ENCODE measurements at regions not wholly inside any gene's neighbourhood (a gene's known extent, or its start where the extent isn't known, plus 50 kb on each side); places are given as distances from the start of the nearest gene placed in this dataset.
"Not testable (repeated sequence)": the region's sequence is repeated elsewhere in the genome, so short reads cannot be mapped to it uniquely, and the experiment has no call there.

DNA sequence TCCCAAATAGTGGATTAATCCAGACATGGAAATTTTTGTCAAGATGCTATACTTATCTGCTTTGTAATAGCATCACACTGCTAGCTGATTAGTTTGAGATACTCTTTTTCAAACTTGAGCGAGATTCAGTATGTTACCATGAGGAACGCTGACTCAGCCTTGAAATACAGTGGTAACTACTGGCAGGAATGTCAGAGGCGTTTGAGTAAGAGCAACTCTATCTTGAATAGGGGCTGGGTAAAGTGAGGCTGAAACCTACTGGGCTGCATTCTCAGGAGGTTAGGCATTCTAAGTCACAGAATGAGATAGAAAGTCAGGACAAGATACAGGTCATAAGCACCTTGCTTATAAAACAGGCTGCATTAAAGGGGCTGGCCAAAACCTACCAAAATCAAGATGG, 2519.6 kb downstream of the ARAP2 start:
- Mint-ChIP-seq H3K4me3 (no peak overlapping the region), H3K4me1 (no peaks in the 10 kb centered on the region), H3K9me3 (peaks cover 6% of the 10 kb centered on the region), H3K36me3 (ENCODE audit: insufficient read depth) (no peaks in the 10 kb centered on the region), H3K27me3 (no peaks in the 10 kb centered on the region), H3K27ac (ENCODE audit: low read depth) (no peak overlapping the region)
- DNase-seq (ENCODE audit: low spot score in 2 of 2) = no peak
- no peak for ATAC-seq (replicated peaks; ENCODE audit: extremely low read depth, poor library complexity, severe bottlenecking)

GRCh38 chr4:33725861-33726260, 2518.5 kb downstream of the ARAP2 start:
- Mint-ChIP-seq H3K27me3 (no peaks in the 10 kb centered on the region), H3K4me3 (no peak overlapping the region), H3K27ac (ENCODE audit: low read depth) (no peak overlapping the region), H3K36me3 (ENCODE audit: insufficient read depth) (no peaks in the 10 kb centered on the region), H3K9me3 (peaks cover 8% of the 10 kb centered on the region), H3K4me1 (no peaks in the 10 kb centered on the region)
- no peak for ATAC-seq (replicated peaks; ENCODE audit: extremely low read depth, poor library complexity, severe bottlenecking)
- no peak for DNase-seq (ENCODE audit: low spot score in 2 of 2)

DNA sequence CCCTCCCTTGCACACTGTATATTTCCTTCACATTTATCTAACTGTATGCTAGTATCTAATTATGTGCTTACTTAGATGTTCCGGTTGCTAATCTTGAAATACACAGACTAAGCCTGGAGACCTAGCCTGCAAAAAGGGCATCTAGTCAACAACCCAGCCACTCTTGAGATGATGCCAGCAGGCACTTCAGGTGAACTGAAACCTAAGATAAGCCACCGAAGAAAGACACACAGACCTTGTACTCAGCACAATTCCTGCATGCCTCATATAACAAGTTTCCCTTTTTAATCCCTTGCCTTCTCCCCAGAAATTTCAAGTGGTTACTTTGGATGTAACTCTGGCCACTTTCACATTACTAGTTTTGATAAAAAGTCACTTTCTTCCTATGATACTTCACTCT, 2506.6 kb downstream of the ARAP2 start:
- Mint-ChIP-seq H3K9me3 (peaks cover 12% of the 10 kb centered on the region), H3K4me1 (no peaks in the 10 kb centered on the region), H3K4me3 (no peak overlapping the region), H3K36me3 (ENCODE audit: insufficient read depth) (no peaks in the 10 kb centered on the region), H3K27me3 (no peaks in the 10 kb centered on the region), H3K27ac (ENCODE audit: low read depth) (no peak overlapping the region)
- no peak for DNase-seq (ENCODE audit: low spot score in 2 of 2)
- no peak for ATAC-seq (replicated peaks; ENCODE audit: extremely low read depth, poor library complexity, severe bottlenecking)

GRCh38 chr4:33739884-33740632, 2504.3 kb downstream of the ARAP2 start:
- Mint-ChIP-seq H3K4me1 (no peaks in the 10 kb centered on the region), H3K4me3 (no peak overlapping the region), H3K27me3 (no peaks in the 10 kb centered on the region), H3K9me3 (peaks cover 15% of the 10 kb centered on the region), H3K27ac (ENCODE audit: low read depth) (no peak overlapping the region), H3K36me3 (ENCODE audit: insufficient read depth) (no peaks in the 10 kb centered on the region)
- DNase-seq (ENCODE audit: low spot score in 2 of 2) (no peak), ATAC-seq (replicated peaks; ENCODE audit: extremely low read depth, poor library complexity, severe bottlenecking) (no peak)

- H3K27ac Mint-ChIP-seq (ENCODE audit: low read depth); H3K36me3 Mint-ChIP-seq (ENCODE audit: insufficient read depth); H3K4me1 Mint-ChIP-seq; H3K4me3 Mint-ChIP-seq; H3K27me3 Mint-ChIP-seq; DNase-seq (ENCODE audit: low spot score in 2 of 2); ATAC-seq (replicated peaks; ENCODE audit: extremely low read depth, poor library complexity, severe bottlenecking): not testable (repeated sequence)
- H3K9me3 Mint-ChIP-seq = peaks cover 19% of the 10 kb centered on the region
Measured at GRCh38 chr4:33740871-33741270, 2503.4 kb downstream of the ARAP2 start.

- Mint-ChIP-seq H3K27ac (ENCODE audit: low read depth) (no peak overlapping the region), H3K36me3 (ENCODE audit: insufficient read depth) (no peaks in the 10 kb centered on the region), H3K27me3 (no peaks in the 10 kb centered on the region), H3K4me1 (no peaks in the 10 kb centered on the region), H3K9me3 (peaks cover 18% of the 10 kb centered on the region), H3K4me3 (no peak overlapping the region)
- DNase-seq (ENCODE audit: low spot score in 2 of 2) = no peak
- ATAC-seq (replicated peaks; ENCODE audit: extremely low read depth, poor library complexity, severe bottlenecking) = no peak
Measured at GRCh38 chr4:33746979-33747378, 2497.3 kb downstream of the ARAP2 start.

DNA sequence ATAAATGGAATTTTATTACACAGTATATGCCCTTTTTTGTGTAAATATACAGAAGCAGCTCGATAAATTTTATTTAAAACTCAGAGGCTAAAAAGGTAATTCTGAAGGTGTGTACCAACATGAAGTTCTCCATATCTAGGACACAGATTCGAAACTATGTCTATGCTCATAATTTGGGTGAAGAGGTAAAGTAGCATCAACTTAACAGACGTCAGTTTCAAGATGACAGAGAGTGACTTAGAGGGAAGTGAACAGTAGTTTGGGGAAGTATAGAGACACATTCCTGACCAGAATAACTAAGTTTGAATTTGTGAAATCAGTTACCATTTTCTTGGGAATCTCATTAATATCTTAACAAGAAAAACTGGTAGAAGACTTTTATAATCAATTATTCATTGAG, 2493.3 kb downstream of the ARAP2 start:
- Mint-ChIP-seq H3K4me3 (no peak overlapping the region), H3K36me3 (ENCODE audit: insufficient read depth) (no peaks in the 10 kb centered on the region), H3K9me3 (peaks cover 4% of the 10 kb centered on the region), H3K27me3 (no peaks in the 10 kb centered on the region), H3K4me1 (no peaks in the 10 kb centered on the region), H3K27ac (ENCODE audit: low read depth) (no peak overlapping the region)
- DNase-seq (ENCODE audit: low spot score in 2 of 2) = no peak
- no peak for ATAC-seq (replicated peaks; ENCODE audit: extremely low read depth, poor library complexity, severe bottlenecking)

DNA sequence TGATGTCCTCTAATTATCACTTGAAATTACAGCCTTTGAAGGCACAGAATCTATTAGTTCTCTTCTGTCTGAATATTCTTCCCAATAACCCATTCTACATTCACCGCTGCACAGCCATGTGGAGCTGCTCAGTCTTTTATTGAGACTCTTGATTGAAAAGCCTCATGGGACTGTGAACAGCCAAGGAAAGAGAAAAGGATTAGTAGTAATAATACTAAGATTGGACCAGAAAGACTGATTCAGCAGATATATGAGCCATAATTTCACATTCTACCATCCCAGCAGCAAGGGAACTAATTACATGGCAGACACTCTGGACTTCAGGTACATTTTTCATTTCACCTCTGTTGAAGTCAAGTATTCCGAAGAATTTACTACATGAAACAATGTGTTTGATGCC, 2471.7 kb downstream of the ARAP2 start:
- no peak for DNase-seq (ENCODE audit: low spot score in 2 of 2)
- H3K4me3 Mint-ChIP-seq = no peak overlapping the region

GRCh38 chr4:33780952-33781791, 2463.1 kb downstream of the ARAP2 start:
- Mint-ChIP-seq H3K4me3 (no peak overlapping the region), H3K9me3 (peaks cover 10% of the 10 kb centered on the region)
- no peak for ATAC-seq (replicated peaks; ENCODE audit: extremely low read depth, poor library complexity, severe bottlenecking)

More for the DNA sequence above, 2471.7 kb downstream of the ARAP2 start:
- Mint-ChIP-seq H3K9me3 (peaks cover 8% of the 10 kb centered on the region), H3K27me3 (no peaks in the 10 kb centered on the region), H3K27ac (ENCODE audit: low read depth) (no peak overlapping the region), H3K36me3 (ENCODE audit: insufficient read depth) (no peaks in the 10 kb centered on the region), H3K4me1 (no peaks in the 10 kb centered on the region)
- ATAC-seq (replicated peaks; ENCODE audit: extremely low read depth, poor library complexity, severe bottlenecking) = no peak

DNA sequence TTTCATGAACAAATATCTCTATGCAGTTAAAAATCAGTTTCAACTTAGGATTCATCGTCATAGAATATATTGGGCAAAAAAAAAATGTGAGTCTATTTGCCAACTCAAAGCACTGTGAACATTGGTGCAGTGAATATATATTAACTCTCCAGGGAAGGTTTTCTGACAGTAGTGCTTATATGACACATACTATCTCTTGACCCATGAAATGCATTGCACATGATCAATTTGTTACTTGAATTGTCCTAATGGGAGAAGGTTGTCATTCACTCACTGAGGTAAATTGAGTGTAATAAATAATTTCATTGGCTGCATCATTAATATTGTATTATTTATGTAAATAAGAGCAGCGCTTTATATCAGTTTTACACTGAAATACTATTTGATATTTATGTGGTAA, 2458.5 kb downstream of the ARAP2 start:
- Mint-ChIP-seq H3K27me3 (no peaks in the 10 kb centered on the region), H3K4me1 (no peaks in the 10 kb centered on the region), H3K36me3 (ENCODE audit: insufficient read depth) (no peaks in the 10 kb centered on the region), H3K9me3 (peaks cover 15% of the 10 kb centered on the region), H3K4me3 (no peak overlapping the region), H3K27ac (ENCODE audit: low read depth) (no peak overlapping the region)
- ATAC-seq (replicated peaks; ENCODE audit: extremely low read depth, poor library complexity, severe bottlenecking) (no peak), DNase-seq (ENCODE audit: low spot score in 2 of 2) (no peak)

More at GRCh38 chr4:33780952-33781791, 2463.1 kb downstream of the ARAP2 start:
- Mint-ChIP-seq H3K4me1 (no peaks in the 10 kb centered on the region), H3K27ac (ENCODE audit: low read depth) (no peak overlapping the region), H3K36me3 (ENCODE audit: insufficient read depth) (no peaks in the 10 kb centered on the region), H3K27me3 (no peaks in the 10 kb centered on the region)
- DNase-seq (ENCODE audit: low spot score in 2 of 2) = no peak

DNA sequence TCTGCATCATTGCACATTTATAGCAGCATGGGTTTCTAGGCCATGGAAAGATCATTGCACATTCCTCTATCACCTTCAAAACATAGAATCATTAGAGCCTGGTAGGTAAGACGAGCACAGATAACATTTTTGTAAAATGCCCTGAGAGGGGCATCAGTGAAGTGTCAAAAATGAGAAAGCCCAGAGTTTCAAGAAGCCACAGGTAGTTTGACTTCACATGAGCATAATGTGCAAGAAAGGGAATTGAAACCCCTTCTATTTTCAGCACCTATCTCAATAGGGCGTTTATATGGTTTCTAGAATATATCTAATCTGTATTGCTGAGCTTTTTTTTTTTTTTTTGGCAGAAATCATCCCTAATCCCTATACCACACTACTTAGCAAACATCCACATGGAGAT, 2441.7 kb downstream of the ARAP2 start:
- no peak for ATAC-seq (replicated peaks; ENCODE audit: extremely low read depth, poor library complexity, severe bottlenecking)
- Mint-ChIP-seq H3K36me3 (ENCODE audit: insufficient read depth) (no peaks in the 10 kb centered on the region), H3K4me3 (no peak overlapping the region), H3K4me1 (no peaks in the 10 kb centered on the region), H3K27me3 (no peaks in the 10 kb centered on the region), H3K27ac (ENCODE audit: low read depth) (no peak overlapping the region), H3K9me3 (peaks cover 13% of the 10 kb centered on the region)
- DNase-seq (ENCODE audit: low spot score in 2 of 2) = no peak

- H3K27ac Mint-ChIP-seq (ENCODE audit: low read depth) = no peak overlapping the region
- ATAC-seq (replicated peaks; ENCODE audit: extremely low read depth, poor library complexity, severe bottlenecking) = no peak
Measured at GRCh38 chr4:33825685-33826084, 2418.6 kb downstream of the ARAP2 start.

GRCh38 chr4:33829356-33829755, 2415.0 kb downstream of the ARAP2 start:
- not testable (repeated sequence) for H3K4me3 Mint-ChIP-seq; H3K36me3 Mint-ChIP-seq (ENCODE audit: insufficient read depth); ATAC-seq (replicated peaks; ENCODE audit: extremely low read depth, poor library complexity, severe bottlenecking); H3K27me3 Mint-ChIP-seq; DNase-seq (ENCODE audit: low spot score in 2 of 2); H3K4me1 Mint-ChIP-seq; H3K27ac Mint-ChIP-seq (ENCODE audit: low read depth)
- peaks cover 25% of the 10 kb centered on the region for H3K9me3 Mint-ChIP-seq

More at GRCh38 chr4:33825685-33826084, 2418.6 kb downstream of the ARAP2 start:
- Mint-ChIP-seq H3K9me3 (peaks cover 16% of the 10 kb centered on the region), H3K4me3 (no peak overlapping the region), H3K27me3 (no peaks in the 10 kb centered on the region), H3K4me1 (no peaks in the 10 kb centered on the region), H3K36me3 (ENCODE audit: insufficient read depth) (no peaks in the 10 kb centered on the region)
- no peak for DNase-seq (ENCODE audit: low spot score in 2 of 2)
